ENCODE measurements at regions not wholly inside any gene's neighbourhood (a gene's known extent, or its start where the extent isn't known, plus 50 kb on each side); places are given as distances from the start of the nearest gene placed in this dataset.

DNA sequence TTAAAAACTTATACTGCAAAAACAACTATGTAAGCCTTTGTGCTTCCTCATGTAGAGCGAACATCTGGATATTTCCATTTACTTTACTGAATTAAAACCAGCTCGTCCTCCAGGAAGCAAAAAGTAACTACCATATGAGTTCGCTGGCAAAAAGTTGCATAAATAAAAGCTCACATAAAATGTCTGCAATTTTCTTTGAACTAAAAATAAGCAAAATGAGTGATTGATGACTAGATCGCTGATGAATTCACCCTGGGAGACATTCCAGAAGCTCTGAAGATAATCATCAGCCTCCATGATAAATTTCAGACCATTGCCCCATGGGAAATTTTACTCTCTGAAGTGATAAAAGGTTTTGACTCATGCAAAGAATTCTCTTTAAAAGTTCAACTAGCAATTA is 67.3 kb upstream of the SACS start:
- H3K36me3 Mint-ChIP-seq (ENCODE audit: low read depth, unreplicated experiment): peaks cover 2% of the 10 kb centered on the region

DNA sequence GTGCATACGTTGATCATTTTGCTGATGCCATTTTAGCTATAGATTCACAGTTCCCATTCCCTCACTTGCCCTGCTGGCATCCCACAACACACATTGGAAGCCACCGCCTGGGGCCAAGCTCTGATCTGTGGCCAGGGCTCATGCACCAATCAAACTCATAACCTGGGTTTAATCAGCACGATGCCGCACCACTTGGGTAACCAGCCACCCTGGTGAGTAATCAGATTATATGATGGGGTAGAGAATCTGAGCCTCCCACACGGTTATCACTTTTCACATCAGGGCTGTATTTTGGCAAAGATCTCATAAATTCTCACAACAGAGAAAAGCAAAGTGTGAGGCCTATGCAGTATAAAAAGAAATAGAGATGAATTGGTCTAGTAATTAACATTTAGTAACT is 66.0 kb upstream of the TNFRSF19 start:
- no peak overlapping the region for H2AFZ ChIP-seq (ENCODE audit: low read depth, low read length)
- Mint-ChIP-seq H3K4me1 (ENCODE audit: low read depth, unreplicated experiment) (peaks cover 54% of the 10 kb centered on the region), H3K27ac (ENCODE audit: unreplicated experiment) (peak overlapping the region; percentile 62), H3K27me3 (ENCODE audit: low read depth, unreplicated experiment) (no peaks in the 10 kb centered on the region), H3K36me3 (ENCODE audit: low read depth, unreplicated experiment) (no peaks in the 10 kb centered on the region), H3K9me3 (ENCODE audit: unreplicated experiment) (peaks cover 2% of the 10 kb centered on the region), H3K4me3 (ENCODE audit: unreplicated experiment) (no peak overlapping the region)
- no peak overlapping the region for H3K4me3 ChIP-seq (ENCODE audit: insufficient read depth, low read depth, low read length)
- H3K27me3 ChIP-seq (ENCODE audit: insufficient read depth, low read length): no peaks in the 10 kb centered on the region
- H3K27ac ChIP-seq (ENCODE audit: low read depth, low read length): peak overlapping the region; percentile 98
- H3K9ac ChIP-seq (ENCODE audit: low read length): peak overlapping the region; percentile 87
- TF ChIP-seq, protein P1, sequence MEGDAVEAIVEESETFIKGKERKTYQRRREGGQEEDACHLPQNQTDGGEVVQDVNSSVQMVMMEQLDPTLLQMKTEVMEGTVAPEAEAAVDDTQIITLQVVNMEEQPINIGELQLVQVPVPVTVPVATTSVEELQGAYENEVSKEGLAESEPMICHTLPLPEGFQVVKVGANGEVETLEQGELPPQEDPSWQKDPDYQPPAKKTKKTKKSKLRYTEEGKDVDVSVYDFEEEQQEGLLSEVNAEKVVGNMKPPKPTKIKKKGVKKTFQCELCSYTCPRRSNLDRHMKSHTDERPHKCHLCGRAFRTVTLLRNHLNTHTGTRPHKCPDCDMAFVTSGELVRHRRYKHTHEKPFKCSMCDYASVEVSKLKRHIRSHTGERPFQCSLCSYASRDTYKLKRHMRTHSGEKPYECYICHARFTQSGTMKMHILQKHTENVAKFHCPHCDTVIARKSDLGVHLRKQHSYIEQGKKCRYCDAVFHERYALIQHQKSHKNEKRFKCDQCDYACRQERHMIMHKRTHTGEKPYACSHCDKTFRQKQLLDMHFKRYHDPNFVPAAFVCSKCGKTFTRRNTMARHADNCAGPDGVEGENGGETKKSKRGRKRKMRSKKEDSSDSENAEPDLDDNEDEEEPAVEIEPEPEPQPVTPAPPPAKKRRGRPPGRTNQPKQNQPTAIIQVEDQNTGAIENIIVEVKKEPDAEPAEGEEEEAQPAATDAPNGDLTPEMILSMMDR (IDR thresholded peaks at IDR 0.05; ENCODE audit: insufficient read depth, low read depth, low read length): no peak
- TF ChIP-seq EZH2 (IDR thresholded peaks at IDR 0.05; ENCODE audit: insufficient read depth, low read length): no peak
- no peaks in the 10 kb centered on the region for H3K36me3 ChIP-seq (ENCODE audit: insufficient read depth, low read length)
- peaks cover 46% of the 10 kb centered on the region for H3K4me1 ChIP-seq (ENCODE audit: insufficient read depth, low read length)
- H4K20me1 ChIP-seq (ENCODE audit: insufficient read depth, low read length): no peaks in the 10 kb centered on the region
- DNase-seq (ENCODE audit: low read depth) (peak; percentile 73), FAIRE-seq (peak; percentile 64)
- H3K9me3 ChIP-seq (ENCODE audit: insufficient read depth, low read depth, low read length): no peaks in the 10 kb centered on the region
- no peaks in the 10 kb centered on the region for H3K79me2 ChIP-seq (ENCODE audit: insufficient read depth, low read length)
- peak overlapping the region; percentile 24 for H3K4me2 ChIP-seq (ENCODE audit: low read length)

More for the DNA sequence above, 67.3 kb upstream of the SACS start:
- H3K4me1 Mint-ChIP-seq (ENCODE audit: low read depth, unreplicated experiment): peaks cover 49% of the 10 kb centered on the region
- Histone ChIP-seq H2AFZ (ENCODE audit: low read depth, low read length) (no peak overlapping the region), H3K4me3 (ENCODE audit: insufficient read depth, low read depth, low read length) (no peak overlapping the region), H3K9ac (ENCODE audit: low read length) (peak overlapping the region; percentile 67), H3K9me3 (ENCODE audit: insufficient read depth, low read depth, low read length) (no peaks in the 10 kb centered on the region), H4K20me1 (ENCODE audit: insufficient read depth, low read length) (no peaks in the 10 kb centered on the region), H3K36me3 (ENCODE audit: insufficient read depth, low read length) (no peaks in the 10 kb centered on the region), H3K4me1 (ENCODE audit: insufficient read depth, low read length) (peaks cover 32% of the 10 kb centered on the region), H3K79me2 (ENCODE audit: insufficient read depth, low read length) (no peaks in the 10 kb centered on the region), H3K27me3 (ENCODE audit: insufficient read depth, low read length) (no peaks in the 10 kb centered on the region), H3K4me2 (ENCODE audit: low read length) (peak overlapping the region; percentile 29), H3K27ac (ENCODE audit: low read depth, low read length) (peak overlapping the region; percentile 97)
- TF ChIP-seq EZH2 (IDR thresholded peaks at IDR 0.05; ENCODE audit: insufficient read depth, low read length): no peak
- TF ChIP-seq, protein P1 (IDR thresholded peaks at IDR 0.05; ENCODE audit: insufficient read depth, low read depth, low read length): no peak
- no peaks in the 10 kb centered on the region for H3K27me3 Mint-ChIP-seq (ENCODE audit: low read depth, unreplicated experiment)
- FAIRE-seq (peak; percentile 86), DNase-seq (ENCODE audit: low read depth) (peak; percentile 96)
- H3K27ac Mint-ChIP-seq (ENCODE audit: unreplicated experiment): peak overlapping the region; percentile 77
- H3K9me3 Mint-ChIP-seq (ENCODE audit: unreplicated experiment): peaks cover 2% of the 10 kb centered on the region
- no peak overlapping the region for H3K4me3 Mint-ChIP-seq (ENCODE audit: unreplicated experiment)

DNA sequence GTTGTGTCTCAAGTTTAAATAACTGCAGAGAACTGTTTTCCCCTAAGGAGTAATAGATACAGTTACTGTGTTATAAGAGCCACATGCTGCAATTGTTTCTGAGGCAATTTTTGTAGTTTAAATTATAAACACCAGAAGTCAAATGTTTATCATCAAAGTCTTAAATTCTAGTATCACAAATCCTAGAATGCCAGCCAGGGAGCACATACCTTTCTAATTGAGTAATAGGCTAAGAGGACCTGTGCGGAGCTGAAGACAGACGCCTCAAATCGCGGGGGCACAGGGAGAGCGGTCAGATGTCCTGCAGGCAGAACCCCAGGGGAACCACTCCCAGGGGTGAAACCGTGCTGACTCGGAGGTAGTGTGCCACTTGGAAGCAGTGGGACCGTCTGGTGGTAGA is 65.2 kb upstream of the TNFRSF19 start:
- peak overlapping the region; percentile 61 for H3K4me2 ChIP-seq (ENCODE audit: low read length)
- H3K36me3 ChIP-seq (ENCODE audit: insufficient read depth, low read length): no peaks in the 10 kb centered on the region
- peaks cover 51% of the 10 kb centered on the region for H3K4me1 ChIP-seq (ENCODE audit: insufficient read depth, low read length)
- Mint-ChIP-seq H3K27ac (ENCODE audit: unreplicated experiment) (peak overlapping the region; percentile 98), H3K27me3 (ENCODE audit: low read depth, unreplicated experiment) (no peaks in the 10 kb centered on the region), H3K9me3 (ENCODE audit: unreplicated experiment) (no peaks in the 10 kb centered on the region), H3K4me1 (ENCODE audit: low read depth, unreplicated experiment) (peaks cover 50% of the 10 kb centered on the region), H3K4me3 (ENCODE audit: unreplicated experiment) (peak overlapping the region; percentile 74), H3K36me3 (ENCODE audit: low read depth, unreplicated experiment) (no peaks in the 10 kb centered on the region)
- peak overlapping the region; percentile 98 for H3K27ac ChIP-seq (ENCODE audit: low read depth, low read length)
- no peak for FAIRE-seq
- no peaks in the 10 kb centered on the region for H4K20me1 ChIP-seq (ENCODE audit: insufficient read depth, low read length)
- peak; percentile 81 for DNase-seq (ENCODE audit: low read depth)
- no peaks in the 10 kb centered on the region for H3K79me2 ChIP-seq (ENCODE audit: insufficient read depth, low read length)
- no peak overlapping the region for H3K4me3 ChIP-seq (ENCODE audit: insufficient read depth, low read depth, low read length)
- H3K27me3 ChIP-seq (ENCODE audit: insufficient read depth, low read length): no peaks in the 10 kb centered on the region
- no peaks in the 10 kb centered on the region for H3K9me3 ChIP-seq (ENCODE audit: insufficient read depth, low read depth, low read length)
- TF ChIP-seq, protein P1 (IDR thresholded peaks at IDR 0.05; ENCODE audit: insufficient read depth, low read depth, low read length): no peak
- TF ChIP-seq EZH2 (IDR thresholded peaks at IDR 0.05; ENCODE audit: insufficient read depth, low read length): no peak
- H2AFZ ChIP-seq (ENCODE audit: low read depth, low read length): no peak overlapping the region
- peak overlapping the region; percentile 87 for H3K9ac ChIP-seq (ENCODE audit: low read length)
